ENCODE measurements at regions not wholly inside any gene's neighbourhood (a gene's known extent, or its start where the extent isn't known, plus 50 kb on each side); places are given as distances from the start of the nearest gene placed in this dataset.

- no peak for TF ChIP-seq CTCF (IDR thresholded peaks at IDR 0.05; ENCODE audit: low read length)
- TF ChIP-seq EZH2 (optimal IDR thresholded peaks at IDR 0.05; ENCODE audit: low read depth, low read length): no peak
- no peak for TF ChIP-seq EZH2phosphoT487 (IDR thresholded peaks at IDR 0.05; ENCODE audit: low read length)
Measured at GRCh38 chr6:14734416-14735340, 511.2 kb upstream of the JARID2 start.

All from MM.1S (cell line).